AG04449 (cell line): ENCODE measurements at regions not wholly inside any gene's neighbourhood (a gene's known extent, or its start where the extent isn't known, plus 50 kb on each side); places are given as distances from the start of the nearest gene placed in this dataset.
"Not testable (repeated sequence)": the region's sequence is repeated elsewhere in the genome, so short reads cannot be mapped to it uniquely, and the experiment has no call there.

ENCODE experiments used
- CTCF ChIA-PET: fragments of 350-600 bp; formaldehyde crosslinking; extraction: SDS; loops from one replicate; lab custom pipeline; 2021; ENCODE audit warnings: antibody characterized with exemption; lab: Yijun Ruan, JAX
- POLR2A ChIA-PET: fragments of 400-600, 350-600 bp; formaldehyde crosslinking; extraction: SDS; loops from one replicate; lab custom pipeline; 2020; ENCODE audit warnings: antibody characterized with exemption, inconsistent platforms; lab: Yijun Ruan, JAX
- DNase-seq: peaks from one replicate; pipeline ENCODE4 v3.0.0-alpha.2; 2010; ENCODE audit warnings: low read depth, low spot score
- H3K4me3 ChIP-seq: 2 replicates; pipeline ENCODE4 v1.5.1; 2011; ENCODE audit warnings: low read depth, mild to moderate bottlenecking, control low read depth, low read length
- TF ChIP-seq, protein P1 (sequence below): IDR thresholded peaks from one replicate; pipeline ENCODE4 v1.5.1; 2011; ENCODE audit warnings: mild to moderate bottlenecking, moderate library complexity, low read length, control low read depth, inconsistent platforms; ENCODE audit not compliant: insufficient read depth; ENCODE audit errors: missing control alignments

- DNase-seq = no peak
- CTCF ChIA-PET = no interaction called here
Observed at GRCh38 chr10:17523917-17524316, 69.5 kb upstream of the ST8SIA6 start.

GRCh38 chr10:17523246-17523753 lies 68.9 kb upstream of the ST8SIA6 start:
- no peak for DNase-seq
- TF ChIP-seq, protein P1, sequence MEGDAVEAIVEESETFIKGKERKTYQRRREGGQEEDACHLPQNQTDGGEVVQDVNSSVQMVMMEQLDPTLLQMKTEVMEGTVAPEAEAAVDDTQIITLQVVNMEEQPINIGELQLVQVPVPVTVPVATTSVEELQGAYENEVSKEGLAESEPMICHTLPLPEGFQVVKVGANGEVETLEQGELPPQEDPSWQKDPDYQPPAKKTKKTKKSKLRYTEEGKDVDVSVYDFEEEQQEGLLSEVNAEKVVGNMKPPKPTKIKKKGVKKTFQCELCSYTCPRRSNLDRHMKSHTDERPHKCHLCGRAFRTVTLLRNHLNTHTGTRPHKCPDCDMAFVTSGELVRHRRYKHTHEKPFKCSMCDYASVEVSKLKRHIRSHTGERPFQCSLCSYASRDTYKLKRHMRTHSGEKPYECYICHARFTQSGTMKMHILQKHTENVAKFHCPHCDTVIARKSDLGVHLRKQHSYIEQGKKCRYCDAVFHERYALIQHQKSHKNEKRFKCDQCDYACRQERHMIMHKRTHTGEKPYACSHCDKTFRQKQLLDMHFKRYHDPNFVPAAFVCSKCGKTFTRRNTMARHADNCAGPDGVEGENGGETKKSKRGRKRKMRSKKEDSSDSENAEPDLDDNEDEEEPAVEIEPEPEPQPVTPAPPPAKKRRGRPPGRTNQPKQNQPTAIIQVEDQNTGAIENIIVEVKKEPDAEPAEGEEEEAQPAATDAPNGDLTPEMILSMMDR = no peak
- no peak overlapping the region for H3K4me3 ChIP-seq
- POLR2A ChIA-PET = no interaction called here
- CTCF ChIA-PET = no interaction called here

More at GRCh38 chr10:17523917-17524316, 69.5 kb upstream of the ST8SIA6 start:
- POLR2A ChIA-PET = no interaction called here
- TF ChIP-seq, protein P1 = no peak
- H3K4me3 ChIP-seq = no peak overlapping the region

DNA sequence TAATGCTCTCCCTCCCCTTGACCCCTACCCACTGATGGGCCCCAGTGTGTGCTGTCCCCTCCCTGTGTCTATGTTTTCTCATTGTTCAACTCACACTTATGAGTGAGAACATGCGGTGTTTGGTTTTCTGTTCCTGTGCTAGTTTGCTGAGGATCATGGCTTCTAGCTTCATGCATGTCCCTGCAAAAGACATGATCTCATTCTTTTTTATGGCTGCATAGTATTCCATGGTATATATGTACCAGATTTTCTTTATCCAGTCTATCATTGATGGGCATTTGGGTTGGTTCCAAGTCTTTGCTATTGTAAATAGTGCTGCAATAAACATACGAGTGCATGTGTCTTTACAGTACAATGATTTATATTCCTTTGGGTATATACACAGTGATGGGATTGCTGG lies 67.9 kb upstream of the ST8SIA6 start:
- H3K4me3 ChIP-seq, POLR2A ChIA-PET, CTCF ChIA-PET, DNase-seq: not testable (repeated sequence)

GRCh38 chr10:17519457-17519856 lies 65.1 kb upstream of the ST8SIA6 start:
- no peak for DNase-seq
- H3K4me3 ChIP-seq = no peak overlapping the region
- TF ChIP-seq, protein P1 = no peak
- ChIA-PET CTCF (no interaction called here), POLR2A (no interaction called here)

GRCh38 chr10:17518338-17518737 lies 63.9 kb upstream of the ST8SIA6 start:
- CTCF ChIA-PET = interaction anchor here (0.6 to 0.9 kb wide), 2 partner anchors 8 to 13 kb away, joined by 3 read pairs; no protein-coding TSS in a partner anchor
- H3K4me3 ChIP-seq = no peak overlapping the region
- DNase-seq = no peak
- POLR2A ChIA-PET = no interaction called here
- TF ChIP-seq, protein P1 = no peak

DNA sequence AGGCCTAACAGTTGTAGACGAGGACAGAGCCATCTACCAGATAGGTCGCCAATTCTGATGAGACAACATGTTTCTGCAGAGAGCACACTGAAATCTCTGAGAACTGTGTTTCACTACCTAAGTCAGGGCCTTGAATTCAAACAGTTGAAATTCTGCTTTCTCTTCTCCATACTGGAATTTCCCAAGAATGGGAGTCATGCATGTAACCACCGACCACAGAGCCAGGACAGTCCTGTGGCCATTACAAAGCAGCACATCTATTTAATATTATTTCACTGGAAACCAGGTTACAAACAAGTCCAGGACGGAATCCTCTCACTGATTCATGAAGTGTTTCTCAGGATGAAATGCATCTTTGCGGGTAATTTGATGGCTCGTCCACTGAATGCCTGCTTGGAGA lies 62.0 kb upstream of the ST8SIA6 start:
- POLR2A ChIA-PET = no interaction called here
- TF ChIP-seq, protein P1 = no peak
- DNase-seq = no peak
- no peak overlapping the region for H3K4me3 ChIP-seq
- CTCF ChIA-PET = no interaction called here
